ENCODE measurements at regions not wholly inside any gene's neighbourhood (a gene's known extent, or its start where the extent isn't known, plus 50 kb on each side); places are given as distances from the start of the nearest gene placed in this dataset.

DNA sequence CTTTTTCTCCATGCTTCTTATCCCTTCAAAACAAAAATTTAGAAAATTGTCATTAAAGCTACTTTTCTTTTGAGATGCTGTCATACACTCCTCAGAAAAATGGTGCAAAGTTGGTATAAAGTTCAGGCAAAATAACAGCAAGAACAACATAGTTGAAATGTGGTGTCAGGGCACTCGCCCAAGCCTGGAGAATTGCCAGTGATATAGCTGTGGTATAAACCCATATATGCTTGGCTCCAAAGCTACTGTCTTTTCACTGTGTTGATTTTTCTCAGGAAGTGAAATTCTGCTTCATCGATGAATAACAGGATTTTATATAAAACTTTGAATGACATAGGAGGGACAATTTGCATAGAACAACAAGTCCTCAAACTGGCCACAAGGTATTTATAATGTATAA is 2532.9 kb downstream of the PCDH9 start:
- TF ChIP-seq CTCF (IDR thresholded peaks at IDR 0.05) (no peak), POLR2A (IDR thresholded peaks at IDR 0.05) (no peak), POLR2AphosphoS5 (IDR thresholded peaks at IDR 0.05) (no peak), EP300 (IDR thresholded peaks at IDR 0.05) (no peak)

Data from gastroesophageal sphincter (tissue), 3 donors.